CD4-positive, alpha-beta memory T cell (primary cell): ENCODE measurements at regions not wholly inside any gene's neighbourhood (a gene's known extent, or its start where the extent isn't known, plus 50 kb on each side); places are given as distances from the start of the nearest gene placed in this dataset.
"Not testable (repeated sequence)": the region's sequence is repeated elsewhere in the genome, so short reads cannot be mapped to it uniquely, and the experiment has no call there.

Source experiments
- CTCF ChIA-PET: fragments of 350-600 bp; sonication (Branson Sonifier 250); formaldehyde crosslinking; loops from one replicate; lab custom pipeline; 2021; ENCODE audit warnings: inconsistent platforms; ENCODE audit not compliant: partially characterized antibody; lab: Charles Lee
- POLR2A ChIA-PET: fragments of 350-600 bp; sonication (Branson Sonifier 250); formaldehyde crosslinking; loops from one replicate; lab custom pipeline; 2021; ENCODE audit not compliant: partially characterized antibody; lab: Charles Lee
- DNase-seq, 5 donors: peaks; one replicate each; pipeline versions ENCODE4 v3.0.0 to v3.0.0-alpha.2; 2020 to 2022; ENCODE audit warnings: mixed read lengths in 1 of 5
- H3K27ac ChIP-seq: one replicate; pipeline ENCODE4 v1.7.0; 2013; ENCODE audit warnings: low read depth, low read length
- H3K27me3 ChIP-seq: 2 replicates; pipeline ENCODE4 v1.7.0; 2013; ENCODE audit warnings: mild to moderate bottlenecking, low read length, moderate library complexity; ENCODE audit not compliant: insufficient read depth
- H3K36me3 ChIP-seq: 2 replicates; pipeline ENCODE4 v1.7.0; 2013; ENCODE audit warnings: mild to moderate bottlenecking, low read length, moderate library complexity; ENCODE audit not compliant: insufficient read depth
- H3K4me1 ChIP-seq: 2 replicates; pipeline ENCODE4 v1.7.0; 2013; ENCODE audit warnings: mild to moderate bottlenecking, low read length, moderate library complexity; ENCODE audit not compliant: insufficient read depth
- H3K4me3 ChIP-seq, 2 donors: one replicate each; pipeline ENCODE4 v1.7.0; 2013; ENCODE audit warnings: low read length in 2 of 2, mild to moderate bottlenecking in 1 of 2
- H3K9me3 ChIP-seq, 2 donors: one replicate each; pipeline ENCODE4 v1.7.0; 2013; ENCODE audit warnings: low read length in 2 of 2, control low read depth in 1 of 2; ENCODE audit not compliant: control insufficient read depth in 1 of 2
- H3K27ac Mint-ChIP-seq, 7 donors: one replicate each; pipeline ENCODE4 v1.8.0; 2020 to 2021; ENCODE audit warnings: mixed read lengths in 7 of 7, mild to moderate bottlenecking in 6 of 7, inconsistent platforms in 3 of 7, moderate library complexity in 3 of 7
- H3K27me3 Mint-ChIP-seq, 2 donors: one replicate each; pipeline ENCODE4 v1.8.0; 2020 to 2021; ENCODE audit warnings: mixed read lengths in 2 of 2
- H3K36me3 Mint-ChIP-seq, 2 donors: one replicate each; pipeline ENCODE4 v1.8.0; 2020 to 2021; ENCODE audit warnings: mixed read lengths in 2 of 2, inconsistent platforms in 1 of 2, mild to moderate bottlenecking in 1 of 2
- H3K4me1 Mint-ChIP-seq, 4 donors: one replicate each; pipeline ENCODE4 v1.8.0; 2020 to 2021; ENCODE audit warnings: mixed read lengths in 4 of 4, mild to moderate bottlenecking in 1 of 4
- H3K4me3 Mint-ChIP-seq, 8 donors: one replicate each; pipeline ENCODE4 v1.8.0; 2020 to 2021; ENCODE audit warnings: mixed read lengths in 8 of 8, mild to moderate bottlenecking in 7 of 8, moderate library complexity in 6 of 8, inconsistent platforms in 3 of 8
- H3K9me3 Mint-ChIP-seq, 8 donors: one replicate each; pipeline ENCODE4 v1.8.0; 2020 to 2021; ENCODE audit warnings: mixed read lengths in 8 of 8, mild to moderate bottlenecking in 5 of 8, inconsistent platforms in 3 of 8, moderate library complexity in 1 of 8
- intact Hi-C: fragments of 100-400 bp; cut with micrococcal nuclease; formaldehyde crosslinking; loops from one replicate; pipeline ENCODE4 v1.15.1; 2023

- no peaks in the 10 kb centered on the region for H3K27me3 ChIP-seq
- intact Hi-C loops, result no loop called here
- H3K4me3 ChIP-seq, result no peak overlapping the region
- H3K9me3 ChIP-seq, result no peaks in the 10 kb centered on the region
- no peaks in the 10 kb centered on the region for H3K9me3 Mint-ChIP-seq
- peak overlapping the region in 1 of 7 donors; percentile 53 for H3K27ac Mint-ChIP-seq
- ChIA-PET POLR2A (interaction anchor here (0.5 kb wide), 1 partner anchor 104 kb away, joined by 3 read pairs; no protein-coding TSS in a partner anchor), CTCF (no interaction called here)
- peaks cover 4 to 15% of the 10 kb centered on the region in 2 donors for H3K36me3 Mint-ChIP-seq
- H3K36me3 ChIP-seq, result no peaks in the 10 kb centered on the region
- H3K27me3 Mint-ChIP-seq, result no peaks in the 10 kb centered on the region
- peaks cover 0 to 19% (median 12%) of the 10 kb centered on the region in 4 donors for H3K4me1 Mint-ChIP-seq
- no peak overlapping the region for H3K4me3 Mint-ChIP-seq
- no peak overlapping the region for H3K27ac ChIP-seq
- no peaks in the 10 kb centered on the region for H3K4me1 ChIP-seq
- no peak for DNase-seq
Measured at GRCh38 chr10:60597513-60597912, 180.8 kb upstream of the CDK1 start.

GRCh38 chr10:60595852-60596251, 182.4 kb upstream of the CDK1 start:
- Mint-ChIP-seq H3K4me3 (no peak overlapping the region), H3K36me3 (peaks cover 10 to 26% of the 10 kb centered on the region in 2 donors), H3K27me3 (no peaks in the 10 kb centered on the region), H3K4me1 (peaks cover 0 to 19% (median 12%) of the 10 kb centered on the region in 4 donors), H3K27ac (no peak overlapping the region), H3K9me3 (no peaks in the 10 kb centered on the region)
- DNase-seq, result no peak
- ChIA-PET POLR2A (no interaction called here), CTCF (no interaction called here)
- Histone ChIP-seq H3K4me1 (no peaks in the 10 kb centered on the region), H3K36me3 (no peaks in the 10 kb centered on the region), H3K27me3 (no peaks in the 10 kb centered on the region), H3K4me3 (no peak overlapping the region), H3K9me3 (no peaks in the 10 kb centered on the region), H3K27ac (no peak overlapping the region)
- intact Hi-C loops, result no loop called here

- no peak for DNase-seq
- Mint-ChIP-seq H3K4me1 (peaks cover 0 to 19% (median 12%) of the 10 kb centered on the region in 4 donors), H3K27ac (no peak overlapping the region), H3K36me3 (peaks cover 13 to 34% of the 10 kb centered on the region in 2 donors), H3K9me3 (no peaks in the 10 kb centered on the region), H3K4me3 (no peak overlapping the region), H3K27me3 (no peaks in the 10 kb centered on the region)
- no peaks in the 10 kb centered on the region for H3K36me3 ChIP-seq
- no peak overlapping the region for H3K27ac ChIP-seq
- H3K4me1 ChIP-seq, result no peaks in the 10 kb centered on the region
- ChIA-PET CTCF (no interaction called here), POLR2A (no interaction called here)
- no peaks in the 10 kb centered on the region for H3K9me3 ChIP-seq
- intact Hi-C loops, result no loop called here
- no peaks in the 10 kb centered on the region for H3K27me3 ChIP-seq
- no peak overlapping the region for H3K4me3 ChIP-seq
Measured at GRCh38 chr10:60594476-60595051, 183.7 kb upstream of the CDK1 start.

GRCh38 chr10:60591119-60591518, 187.2 kb upstream of the CDK1 start:
- Histone ChIP-seq H3K9me3 (no peaks in the 10 kb centered on the region), H3K36me3 (no peaks in the 10 kb centered on the region), H3K27ac (no peak overlapping the region), H3K27me3 (no peaks in the 10 kb centered on the region), H3K4me3 (no peak overlapping the region), H3K4me1 (no peaks in the 10 kb centered on the region)
- CTCF ChIA-PET, result no interaction called here
- Mint-ChIP-seq H3K4me3 (no peak overlapping the region), H3K36me3 (peaks cover 18 to 50% of the 10 kb centered on the region in 2 donors), H3K27me3 (no peaks in the 10 kb centered on the region), H3K4me1 (peaks cover 0 to 17% (median 9%) of the 10 kb centered on the region in 4 donors), H3K9me3 (no peaks in the 10 kb centered on the region), H3K27ac (no peak overlapping the region)
- no peak for DNase-seq
- POLR2A ChIA-PET, result no interaction called here
- intact Hi-C loops, result no loop called here

DNA sequence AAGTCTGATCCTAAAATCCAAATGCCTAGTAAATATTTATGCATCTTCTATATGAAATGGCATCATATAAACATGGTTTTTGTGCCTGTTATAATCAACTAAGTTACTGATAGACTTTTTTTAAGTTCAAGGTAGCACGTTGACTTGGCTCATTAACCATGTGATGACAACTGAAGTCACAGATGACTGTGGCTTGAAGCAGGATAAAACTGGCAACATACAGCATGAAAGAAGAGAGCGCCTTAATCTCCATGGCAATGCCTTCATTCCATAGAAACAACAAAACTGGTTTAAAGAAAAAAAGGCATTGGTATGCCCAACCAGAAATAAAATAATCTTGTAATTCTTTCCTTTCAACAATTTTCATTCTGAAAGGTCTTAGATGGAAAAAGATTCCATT, 188.9 kb upstream of the CDK1 start:
- no peaks in the 10 kb centered on the region for H3K9me3 ChIP-seq
- peaks cover 24 to 60% of the 10 kb centered on the region in 2 donors for H3K36me3 Mint-ChIP-seq
- CTCF ChIA-PET, result interaction anchor here (1.7 kb wide), 1 partner anchor 179 kb away, joined by 3 read pairs; no protein-coding TSS in a partner anchor

GRCh38 chr10:60581782-60582181, 192.1 kb upstream of the ANK3 start:
- intact Hi-C loops, H3K4me3 Mint-ChIP-seq, H3K4me3 ChIP-seq, H3K9me3 ChIP-seq, POLR2A ChIA-PET, DNase-seq, H3K36me3 ChIP-seq, H3K27me3 Mint-ChIP-seq, H3K4me1 ChIP-seq, H3K4me1 Mint-ChIP-seq, CTCF ChIA-PET, H3K27me3 ChIP-seq, H3K27ac ChIP-seq: not testable (repeated sequence)
- Mint-ChIP-seq H3K36me3 (peaks cover 36 to 74% of the 10 kb centered on the region in 2 donors), H3K27ac (peak overlapping the region in 1 of 7 donors; percentile 29), H3K9me3 (peaks cover 2 to 19% (median 9%) of the 10 kb centered on the region in 8 donors)

More for the DNA sequence above, 188.9 kb upstream of the CDK1 start:
- intact Hi-C loops, result no loop called here
- Mint-ChIP-seq H3K4me3 (no peak overlapping the region), H3K4me1 (peaks cover 0 to 7% (median 4%) of the 10 kb centered on the region in 4 donors), H3K27me3 (no peaks in the 10 kb centered on the region), H3K27ac (no peak overlapping the region), H3K9me3 (peaks cover 0 to 5% (median 0%) of the 10 kb centered on the region in 8 donors)
- DNase-seq, result no peak
- Histone ChIP-seq H3K27ac (no peak overlapping the region), H3K36me3 (no peaks in the 10 kb centered on the region), H3K4me3 (no peak overlapping the region), H3K27me3 (no peaks in the 10 kb centered on the region), H3K4me1 (no peaks in the 10 kb centered on the region)
- POLR2A ChIA-PET, result no interaction called here

DNA sequence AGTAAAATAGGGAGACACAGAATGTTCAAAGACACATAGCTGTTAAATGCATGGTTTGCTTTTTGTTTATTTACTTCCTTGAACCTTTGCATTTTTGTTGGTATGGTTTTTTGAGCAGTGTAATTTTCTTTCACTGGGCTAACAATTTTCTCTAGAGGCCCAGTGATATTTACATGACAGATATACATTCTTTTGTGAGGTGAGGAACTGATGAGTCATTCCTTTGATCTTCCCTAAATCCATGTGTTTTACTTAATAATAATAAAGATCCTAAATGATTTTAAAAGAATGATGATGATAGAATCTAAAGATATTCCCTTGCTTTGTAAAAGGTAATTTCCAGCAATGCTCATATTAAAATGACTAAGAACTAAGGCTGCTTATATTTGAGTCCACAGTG, 188.5 kb upstream of the ANK3 start:
- no peak overlapping the region for H3K27ac Mint-ChIP-seq
- H3K36me3 Mint-ChIP-seq, result peaks cover 27 to 50% of the 10 kb centered on the region in 2 donors
- no peaks in the 10 kb centered on the region for H3K27me3 Mint-ChIP-seq
- no peaks in the 10 kb centered on the region for H3K36me3 ChIP-seq
- ChIA-PET POLR2A (no interaction called here), CTCF (no interaction called here)
- H3K27ac ChIP-seq, result no peak overlapping the region
- H3K4me1 ChIP-seq, result peaks cover 9% of the 10 kb centered on the region
- peaks cover 2 to 20% (median 8%) of the 10 kb centered on the region in 8 donors for H3K9me3 Mint-ChIP-seq
- no peaks in the 10 kb centered on the region for H3K27me3 ChIP-seq
- peaks cover 20 to 35% (median 26%) of the 10 kb centered on the region in 4 donors for H3K4me1 Mint-ChIP-seq
- no peak overlapping the region for H3K4me3 ChIP-seq
- intact Hi-C loops, result no loop called here
- H3K9me3 ChIP-seq, result no peaks in the 10 kb centered on the region
- no peak for DNase-seq
- H3K4me3 Mint-ChIP-seq, result no peak overlapping the region
